ENCODE measurements at regions not wholly inside any gene's neighbourhood (a gene's known extent, or its start where the extent isn't known, plus 50 kb on each side); places are given as distances from the start of the nearest gene placed in this dataset.
"Not testable (repeated sequence)": the region's sequence is repeated elsewhere in the genome, so short reads cannot be mapped to it uniquely, and the experiment has no call there.

- Mint-ChIP-seq H3K4me1 (peaks cover 10% of the 10 kb centered on the region), H3K4me3 (no peak overlapping the region), H3K36me3 (ENCODE audit: low read depth) (no peaks in the 10 kb centered on the region), H3K27ac (no peak overlapping the region), H3K27me3 (ENCODE audit: low read depth) (no peaks in the 10 kb centered on the region), H3K9me3 (no peaks in the 10 kb centered on the region)
- TF ChIP-seq CTCF (IDR thresholded peaks at IDR 0.05; ENCODE audit: unreplicated experiment in 3 of 3), result no peak
Observed at GRCh38 chr16:73945631-73946030, 351.0 kb upstream of the PSMD7 start.

DNA sequence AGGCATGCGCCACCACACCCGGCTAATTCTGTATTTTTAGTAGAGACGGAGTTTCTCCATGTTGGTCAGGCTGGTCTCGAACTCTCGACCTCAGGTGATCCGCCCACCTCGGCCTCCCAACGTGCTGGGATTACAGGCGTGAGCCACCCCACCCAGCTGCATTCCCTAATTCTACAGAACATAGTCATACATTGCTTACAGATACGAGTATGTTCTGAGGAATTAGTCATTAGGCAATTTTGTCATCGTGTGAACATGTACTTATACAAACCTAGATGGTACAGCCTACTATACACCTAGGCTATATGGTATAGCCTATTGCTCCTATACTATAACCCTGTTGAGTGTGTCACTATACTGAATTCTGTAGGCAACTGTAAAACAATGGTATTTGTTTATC lies 353.4 kb upstream of the PSMD7 start:
- not testable (repeated sequence) for H3K27ac Mint-ChIP-seq; H3K27me3 Mint-ChIP-seq (ENCODE audit: low read depth)

DNA sequence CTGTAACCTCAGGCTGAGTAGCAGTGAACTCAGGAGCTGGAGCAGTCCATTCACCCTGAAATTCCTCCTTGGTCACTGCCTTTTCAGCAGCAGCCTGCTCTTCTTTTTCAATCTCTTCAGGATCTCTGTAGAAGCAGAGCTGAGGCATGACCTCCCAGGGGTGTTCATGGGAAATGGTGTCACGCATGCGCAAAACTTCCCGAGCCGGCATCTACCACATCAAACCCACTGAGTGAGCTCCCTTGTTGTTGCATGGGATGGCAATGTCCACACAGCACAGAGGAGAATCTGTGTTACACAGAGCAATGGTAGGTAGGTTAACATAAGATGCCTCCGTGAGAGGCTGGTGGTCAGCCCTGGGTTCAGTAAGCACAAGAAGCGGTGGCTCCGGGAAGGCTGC lies 355.8 kb upstream of the PSMD7 start:
- not testable (repeated sequence) for H3K27me3 Mint-ChIP-seq (ENCODE audit: low read depth); H3K36me3 Mint-ChIP-seq (ENCODE audit: low read depth); H3K27ac Mint-ChIP-seq; H3K4me3 Mint-ChIP-seq; H3K9me3 Mint-ChIP-seq; H3K4me1 Mint-ChIP-seq

More for the DNA sequence above, 353.4 kb upstream of the PSMD7 start:
- H3K9me3 Mint-ChIP-seq; H3K4me1 Mint-ChIP-seq; H3K36me3 Mint-ChIP-seq (ENCODE audit: low read depth); H3K4me3 Mint-ChIP-seq: not testable (repeated sequence)

DNA sequence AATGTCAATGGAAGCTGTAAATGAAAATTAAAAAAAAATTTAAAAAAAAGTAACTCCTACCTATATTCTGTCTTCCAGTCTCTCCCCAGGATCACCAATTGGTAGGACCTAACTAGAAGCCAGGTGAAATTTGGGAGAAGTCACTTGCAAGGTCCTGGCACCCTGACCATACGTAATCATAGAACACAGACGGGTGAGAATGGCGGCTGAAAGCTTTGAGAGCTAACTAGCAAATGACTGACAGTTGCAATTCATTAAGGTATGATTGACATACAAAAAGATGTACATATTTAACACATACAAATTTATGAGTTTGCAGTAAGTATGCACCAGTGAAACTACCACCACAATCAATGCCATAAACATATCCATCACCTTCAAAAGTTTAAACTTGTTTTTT lies 372.7 kb upstream of the PSMD7 start:
- Mint-ChIP-seq H3K4me1 (no peaks in the 10 kb centered on the region), H3K27ac (no peak overlapping the region), H3K36me3 (ENCODE audit: low read depth) (peaks cover 7% of the 10 kb centered on the region), H3K4me3 (no peak overlapping the region), H3K27me3 (ENCODE audit: low read depth) (no peaks in the 10 kb centered on the region), H3K9me3 (peaks cover 12% of the 10 kb centered on the region)
- no peak for TF ChIP-seq CTCF (IDR thresholded peaks at IDR 0.05; ENCODE audit: unreplicated experiment in 3 of 3)

DNA sequence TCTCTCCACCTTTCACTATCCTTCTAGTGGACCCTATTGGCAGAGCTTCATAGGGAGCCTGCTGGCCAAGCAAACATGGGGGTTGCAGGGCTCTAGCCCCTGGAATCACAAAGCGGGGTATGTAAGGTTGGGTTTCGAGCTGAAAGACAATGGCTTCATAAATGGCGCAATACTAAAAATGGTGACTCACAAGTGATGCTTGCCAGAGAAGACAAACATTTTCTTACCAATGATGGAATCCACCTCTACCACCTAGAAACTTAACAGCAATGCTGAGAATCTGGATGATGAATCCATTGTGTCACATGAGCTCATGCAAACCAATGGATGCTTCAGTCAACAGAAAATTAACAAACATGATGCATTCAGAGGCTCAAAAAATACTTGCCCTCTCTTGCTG lies 375.3 kb upstream of the PSMD7 start:
- no peaks in the 10 kb centered on the region for H3K9me3 Mint-ChIP-seq
- H3K4me1 Mint-ChIP-seq, result no peaks in the 10 kb centered on the region
- H3K27me3 Mint-ChIP-seq (ENCODE audit: low read depth), result no peaks in the 10 kb centered on the region
- no peaks in the 10 kb centered on the region for H3K36me3 Mint-ChIP-seq (ENCODE audit: low read depth)
- H3K4me3 Mint-ChIP-seq, result no peak overlapping the region
- H3K27ac Mint-ChIP-seq, result no peak overlapping the region
- no peak for TF ChIP-seq CTCF (IDR thresholded peaks at IDR 0.05; ENCODE audit: unreplicated experiment in 3 of 3)

DNA sequence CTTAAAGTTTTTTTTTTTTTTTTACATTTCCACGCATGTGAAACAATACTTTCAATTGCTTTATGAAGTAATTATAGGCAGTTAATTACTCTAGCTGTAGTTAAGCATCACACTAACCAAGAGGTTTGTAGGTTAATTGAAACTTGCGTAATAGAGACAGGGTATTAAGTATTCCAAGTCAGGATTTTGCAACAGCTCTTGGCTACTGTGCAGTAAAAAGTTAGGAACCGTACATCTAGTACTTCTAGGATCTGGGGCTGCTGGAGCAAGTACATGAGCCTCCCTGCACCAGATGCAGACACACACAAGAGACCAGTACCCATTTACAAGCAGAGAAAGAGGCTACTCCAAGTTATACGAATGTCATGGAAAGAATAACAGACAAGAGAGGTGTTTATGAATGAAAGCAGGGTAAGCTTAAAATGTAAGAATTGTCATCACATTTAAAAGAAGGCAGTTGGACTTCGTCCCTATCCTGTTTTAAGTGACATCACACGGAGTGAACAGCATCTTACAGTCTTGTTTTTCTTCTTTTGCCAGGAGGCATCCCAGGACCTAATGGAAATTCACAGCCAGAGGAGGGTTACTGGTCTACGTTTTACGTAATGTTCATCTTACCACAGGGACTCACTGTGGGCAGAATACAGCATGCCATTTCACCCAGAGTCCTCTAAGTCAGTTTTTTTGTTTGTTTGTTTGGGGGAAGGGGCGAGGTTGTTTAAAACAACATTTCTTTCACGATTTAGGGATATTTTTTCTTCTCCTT lies 379.6 kb upstream of the PSMD7 start:
- peaks cover 3% of the 10 kb centered on the region for H3K27me3 Mint-ChIP-seq (ENCODE audit: low read depth)
- no peak overlapping the region for H3K4me3 Mint-ChIP-seq
- peaks cover 24% of the 10 kb centered on the region for H3K4me1 Mint-ChIP-seq
- no peak for TF ChIP-seq CTCF (IDR thresholded peaks at IDR 0.05; ENCODE audit: unreplicated experiment in 3 of 3)
- no peaks in the 10 kb centered on the region for H3K36me3 Mint-ChIP-seq (ENCODE audit: low read depth)
- H3K9me3 Mint-ChIP-seq, result no peaks in the 10 kb centered on the region
- H3K27ac Mint-ChIP-seq, result peak overlapping the region in 1 of 3 experiments; percentile 6

DNA sequence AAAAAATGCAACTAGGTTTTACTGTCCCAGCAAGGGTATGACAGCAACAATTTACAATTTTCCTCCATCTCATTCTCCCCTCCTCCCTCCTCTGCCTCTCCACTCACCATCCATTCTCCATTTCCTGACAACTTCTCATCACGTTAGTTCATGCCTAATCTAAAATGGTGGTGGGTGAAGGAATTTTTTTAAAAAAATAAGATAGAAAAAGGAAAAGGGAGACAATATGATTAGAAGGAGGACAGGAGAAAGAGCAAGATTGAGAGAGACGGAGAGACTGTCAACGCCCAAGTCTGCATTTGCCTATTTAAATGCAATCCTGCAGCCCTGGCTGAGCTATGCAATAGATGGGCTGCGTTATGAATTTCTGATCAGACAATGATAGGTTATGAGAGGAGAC lies 380.7 kb upstream of the PSMD7 start:
- TF ChIP-seq CTCF (IDR thresholded peaks at IDR 0.05; ENCODE audit: unreplicated experiment in 3 of 3), result no peak
- H3K27ac Mint-ChIP-seq, result peak overlapping the region; percentile 89 to 96 (median 96)
- no peaks in the 10 kb centered on the region for H3K36me3 Mint-ChIP-seq (ENCODE audit: low read depth)
- H3K27me3 Mint-ChIP-seq (ENCODE audit: low read depth), result peaks cover 3% of the 10 kb centered on the region
- peak overlapping the region; percentile 54 to 73 (median 66) for H3K4me3 Mint-ChIP-seq
- peaks cover 27% of the 10 kb centered on the region for H3K4me1 Mint-ChIP-seq
- H3K9me3 Mint-ChIP-seq, result no peaks in the 10 kb centered on the region

Data from nephron (organoid).